Smooth muscle cell (in vitro differentiated cells): ENCODE measurements at regions not wholly inside any gene's neighbourhood (a gene's known extent, or its start where the extent isn't known, plus 50 kb on each side); places are given as distances from the start of the nearest gene placed in this dataset.

Experiments
- DNase-seq: peaks from one replicate; lab custom pipeline; 2025; ENCODE audit not compliant: unreplicated experiment; lab: John Stamatoyannopoulos, UW
- H2AFZ ChIP-seq: fragments of 200-600 bp; sonication (generic); 2 replicates; pipeline ENCODE4 v1.6.0; 2016; ENCODE audit warnings: antibody characterized with exemption, low read depth, mild to moderate bottlenecking
- H3F3A ChIP-seq: fragments of 200-600 bp; sonication (generic); 2 replicates; pipeline ENCODE4 v1.6.0; 2017; ENCODE audit warnings: antibody characterized with exemption, low read depth
- H3K27ac ChIP-seq: fragments of 200-600 bp; sonication (generic); 2 replicates; pipeline ENCODE4 v1.5.1; 2016; ENCODE audit warnings: low read depth, mild to moderate bottlenecking
- H3K27me3 ChIP-seq: fragments of 200-600 bp; sonication (generic); 2 replicates; pipeline ENCODE4 v1.6.1; 2016; ENCODE audit warnings: low read depth, mild to moderate bottlenecking
- H3K36me3 ChIP-seq: fragments of 200-600 bp; sonication (generic); 2 replicates; pipeline ENCODE4 v1.5.1; 2016; ENCODE audit warnings: low read depth
- H3K4me1 ChIP-seq: fragments of 200-600 bp; sonication (generic); 2 replicates; pipeline ENCODE4 v1.5.1; 2016; ENCODE audit warnings: low read depth
- H3K4me2 ChIP-seq: fragments of 200-600 bp; sonication (generic); 2 replicates; pipeline ENCODE4 v1.6.0; 2016; ENCODE audit warnings: mild to moderate bottlenecking
- H3K4me3 ChIP-seq: fragments of 200-600 bp; sonication (generic); 2 replicates; pipeline ENCODE4 v1.5.1; 2016; ENCODE audit warnings: mild to moderate bottlenecking
- H3K79me2 ChIP-seq: fragments of 200-600 bp; sonication (generic); 2 replicates; pipeline ENCODE4 v1.6.0; 2016; ENCODE audit warnings: low read depth, mild to moderate bottlenecking
- H3K9ac ChIP-seq: fragments of 200-600 bp; sonication (generic); 2 replicates; pipeline ENCODE4 v1.6.0; 2016; ENCODE audit warnings: low read depth
- H3K9me3 ChIP-seq: fragments of 200-600 bp; sonication (generic); replicated peaks from 2 replicates; pipeline ENCODE4 v1.5.1; 2016; ENCODE audit warnings: low read depth
- H4K20me1 ChIP-seq: fragments of 200-600 bp; sonication (generic); 2 replicates; pipeline ENCODE4 v1.6.0; 2016; ENCODE audit warnings: low read depth
- WGBS: methylation state at CpG from one replicate; pipeline ENCODE4 v1.1.7; 2016; ENCODE audit warnings: low lambda C conversion rate; 5-methylcytosine and 5-hydroxymethylcytosine counted together
- TF ChIP-seq, protein P1 (sequence below): fragments of 200-600 bp; sonication (generic); IDR thresholded peaks from 2 replicates; pipeline ENCODE4 v1.5.1; 2017; ENCODE audit warnings: borderline replicate concordance, mild to moderate bottlenecking, antibody characterized with exemption; ENCODE audit not compliant: insufficient read depth, poor library complexity, severe bottlenecking

DNA sequence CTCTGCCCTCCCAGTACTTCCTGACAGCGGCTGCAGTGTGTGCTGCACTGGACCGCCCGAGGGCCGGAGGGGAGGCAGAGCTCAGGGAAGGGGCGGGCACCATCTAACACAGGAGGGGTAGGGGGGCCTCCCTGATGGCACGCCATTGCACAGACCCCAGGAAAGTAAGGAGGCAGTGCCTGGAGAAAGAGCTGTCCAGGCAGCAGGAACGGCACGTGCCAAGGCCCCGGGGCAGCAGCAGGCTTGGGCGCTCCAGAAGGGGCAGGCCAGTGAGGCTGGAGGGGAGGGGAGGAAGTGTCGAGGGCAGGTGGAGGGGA is 110.7 kb downstream of the CRYAA start:
- no peak for DNase-seq

DNA sequence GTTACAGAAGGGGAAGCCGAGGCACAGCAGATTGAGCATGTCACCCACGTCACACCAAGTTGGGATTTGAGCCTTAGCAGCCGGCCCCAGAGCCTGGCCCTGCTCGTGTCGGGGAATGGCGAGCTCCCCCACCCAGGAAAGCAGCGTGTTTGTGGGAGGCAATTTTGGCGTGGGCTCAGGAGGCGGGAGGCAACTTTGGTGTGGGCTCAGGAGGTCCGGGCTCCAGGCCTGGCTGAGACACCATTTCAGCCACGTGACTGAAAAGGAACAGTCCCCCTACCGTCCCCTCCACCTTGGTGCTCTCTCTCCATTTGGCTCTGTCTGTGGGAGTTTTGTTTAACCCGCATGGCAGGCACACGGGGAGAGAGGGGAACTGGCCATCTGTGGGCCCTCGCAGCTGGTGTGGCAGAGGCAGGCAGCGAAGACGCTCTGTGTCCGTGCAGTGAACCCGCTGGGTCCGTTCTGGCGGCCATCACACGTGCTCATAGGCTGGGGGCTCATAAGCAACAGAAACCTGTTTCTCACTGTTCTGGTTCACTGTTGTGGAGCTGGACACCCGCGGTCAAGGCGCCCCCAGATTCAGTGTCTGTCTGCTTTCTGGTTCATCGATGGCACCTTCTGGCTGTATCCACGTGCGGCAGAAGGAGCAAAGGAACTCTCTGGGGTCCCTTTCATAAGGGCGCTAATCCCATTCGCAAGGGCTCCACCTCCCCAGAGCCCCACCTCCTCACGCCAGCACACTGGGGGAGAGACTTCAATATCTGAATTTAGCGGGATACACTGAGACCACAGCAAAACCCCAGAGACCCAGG is 110.2 kb downstream of the CRYAA start:
- no peak overlapping the region for H3K4me3 ChIP-seq
- WGBS, result 91% methylated on average over 32 of the region's 32 CpGs
- H3K79me2 ChIP-seq, result no peaks in the 10 kb centered on the region
- H3K9me3 ChIP-seq, result no peaks in the 10 kb centered on the region
- H3K9ac ChIP-seq, result no peak overlapping the region
- no peaks in the 10 kb centered on the region for H3F3A ChIP-seq
- TF ChIP-seq, protein P1, sequence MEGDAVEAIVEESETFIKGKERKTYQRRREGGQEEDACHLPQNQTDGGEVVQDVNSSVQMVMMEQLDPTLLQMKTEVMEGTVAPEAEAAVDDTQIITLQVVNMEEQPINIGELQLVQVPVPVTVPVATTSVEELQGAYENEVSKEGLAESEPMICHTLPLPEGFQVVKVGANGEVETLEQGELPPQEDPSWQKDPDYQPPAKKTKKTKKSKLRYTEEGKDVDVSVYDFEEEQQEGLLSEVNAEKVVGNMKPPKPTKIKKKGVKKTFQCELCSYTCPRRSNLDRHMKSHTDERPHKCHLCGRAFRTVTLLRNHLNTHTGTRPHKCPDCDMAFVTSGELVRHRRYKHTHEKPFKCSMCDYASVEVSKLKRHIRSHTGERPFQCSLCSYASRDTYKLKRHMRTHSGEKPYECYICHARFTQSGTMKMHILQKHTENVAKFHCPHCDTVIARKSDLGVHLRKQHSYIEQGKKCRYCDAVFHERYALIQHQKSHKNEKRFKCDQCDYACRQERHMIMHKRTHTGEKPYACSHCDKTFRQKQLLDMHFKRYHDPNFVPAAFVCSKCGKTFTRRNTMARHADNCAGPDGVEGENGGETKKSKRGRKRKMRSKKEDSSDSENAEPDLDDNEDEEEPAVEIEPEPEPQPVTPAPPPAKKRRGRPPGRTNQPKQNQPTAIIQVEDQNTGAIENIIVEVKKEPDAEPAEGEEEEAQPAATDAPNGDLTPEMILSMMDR, result no peak
- peaks cover 9% of the 10 kb centered on the region for H3K4me1 ChIP-seq
- no peak overlapping the region for H2AFZ ChIP-seq
- no peak for DNase-seq
- no peak overlapping the region for H3K27ac ChIP-seq
- H3K36me3 ChIP-seq, result no peaks in the 10 kb centered on the region
- H4K20me1 ChIP-seq, result no peaks in the 10 kb centered on the region
- no peaks in the 10 kb centered on the region for H3K27me3 ChIP-seq
- H3K4me2 ChIP-seq, result no peak overlapping the region

More for the DNA sequence above, 110.7 kb downstream of the CRYAA start:
- no peaks in the 10 kb centered on the region for H3K27me3 ChIP-seq
- H3K4me3 ChIP-seq, result no peak overlapping the region
- 97% methylated on average over 7 of the region's 11 CpGs for WGBS
- H3K4me1 ChIP-seq, result peaks cover 9% of the 10 kb centered on the region
- no peaks in the 10 kb centered on the region for H4K20me1 ChIP-seq
- TF ChIP-seq, protein P1, result no peak
- no peaks in the 10 kb centered on the region for H3K9me3 ChIP-seq
- H3K4me2 ChIP-seq, result no peak overlapping the region
- no peak overlapping the region for H3K27ac ChIP-seq
- no peaks in the 10 kb centered on the region for H3F3A ChIP-seq
- H3K36me3 ChIP-seq, result no peaks in the 10 kb centered on the region
- no peak overlapping the region for H2AFZ ChIP-seq
- no peaks in the 10 kb centered on the region for H3K79me2 ChIP-seq
- H3K9ac ChIP-seq, result no peak overlapping the region

DNA sequence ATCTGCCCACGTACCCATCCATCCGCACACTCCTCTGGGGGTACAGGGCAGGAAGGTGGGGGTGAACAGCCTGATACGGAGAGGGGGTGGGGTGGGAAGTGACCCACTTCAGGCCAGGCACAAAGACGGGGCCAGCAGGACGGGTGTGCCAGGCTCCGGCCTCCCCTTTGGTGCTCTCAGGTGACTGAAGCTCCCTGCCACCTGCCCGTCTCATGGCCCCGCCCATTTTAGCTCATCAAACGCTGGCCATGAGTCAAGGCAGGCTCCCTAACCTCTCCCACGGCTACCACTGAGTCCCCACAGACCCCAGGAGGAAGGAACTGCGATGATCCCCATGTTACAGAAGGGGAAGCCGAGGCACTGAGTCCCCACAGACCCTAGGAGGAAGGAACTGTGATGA is 109.6 kb downstream of the CRYAA start:
- no peaks in the 10 kb centered on the region for H4K20me1 ChIP-seq
- H3K79me2 ChIP-seq, result no peaks in the 10 kb centered on the region
- 81% methylated on average over 9 of the region's 12 CpGs for WGBS
- H3F3A ChIP-seq, result no peaks in the 10 kb centered on the region
- no peaks in the 10 kb centered on the region for H3K9me3 ChIP-seq
- peaks cover 9% of the 10 kb centered on the region for H3K4me1 ChIP-seq
- TF ChIP-seq, protein P1, result no peak
- no peak overlapping the region for H3K4me3 ChIP-seq
- no peak overlapping the region for H3K9ac ChIP-seq
- H3K27me3 ChIP-seq, result no peaks in the 10 kb centered on the region
- DNase-seq, result no peak
- no peaks in the 10 kb centered on the region for H3K36me3 ChIP-seq
- no peak overlapping the region for H3K27ac ChIP-seq
- no peak overlapping the region for H3K4me2 ChIP-seq
- no peak overlapping the region for H2AFZ ChIP-seq
